ENCODE measurements at regions not wholly inside any gene's neighbourhood (a gene's known extent, or its start where the extent isn't known, plus 50 kb on each side); places are given as distances from the start of the nearest gene placed in this dataset.

- TF ChIP-seq, protein P1, sequence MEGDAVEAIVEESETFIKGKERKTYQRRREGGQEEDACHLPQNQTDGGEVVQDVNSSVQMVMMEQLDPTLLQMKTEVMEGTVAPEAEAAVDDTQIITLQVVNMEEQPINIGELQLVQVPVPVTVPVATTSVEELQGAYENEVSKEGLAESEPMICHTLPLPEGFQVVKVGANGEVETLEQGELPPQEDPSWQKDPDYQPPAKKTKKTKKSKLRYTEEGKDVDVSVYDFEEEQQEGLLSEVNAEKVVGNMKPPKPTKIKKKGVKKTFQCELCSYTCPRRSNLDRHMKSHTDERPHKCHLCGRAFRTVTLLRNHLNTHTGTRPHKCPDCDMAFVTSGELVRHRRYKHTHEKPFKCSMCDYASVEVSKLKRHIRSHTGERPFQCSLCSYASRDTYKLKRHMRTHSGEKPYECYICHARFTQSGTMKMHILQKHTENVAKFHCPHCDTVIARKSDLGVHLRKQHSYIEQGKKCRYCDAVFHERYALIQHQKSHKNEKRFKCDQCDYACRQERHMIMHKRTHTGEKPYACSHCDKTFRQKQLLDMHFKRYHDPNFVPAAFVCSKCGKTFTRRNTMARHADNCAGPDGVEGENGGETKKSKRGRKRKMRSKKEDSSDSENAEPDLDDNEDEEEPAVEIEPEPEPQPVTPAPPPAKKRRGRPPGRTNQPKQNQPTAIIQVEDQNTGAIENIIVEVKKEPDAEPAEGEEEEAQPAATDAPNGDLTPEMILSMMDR (IDR thresholded peaks at IDR 0.05): no peak
- TF ChIP-seq POLR2A (IDR thresholded peaks at IDR 0.05): no peak
- TF ChIP-seq EP300 (IDR thresholded peaks at IDR 0.05): no peak
Observed at GRCh38 chr4:62475596-62475995, 1275.5 kb downstream of the ADGRL3 start.

Data from ovary (tissue), 3 donors.